ENCODE measurements at regions not wholly inside any gene's neighbourhood (a gene's known extent, or its start where the extent isn't known, plus 50 kb on each side); places are given as distances from the start of the nearest gene placed in this dataset.
A peak's percentile ranks its signal among the peaks of the same experiment; 100 is the strongest.

GRCh38 chr9:81532251-81532650, 157.1 kb downstream of the TLE1 start:
- H3K4me3 ChIP-seq, result no peak overlapping the region
- intact Hi-C loops (cut with DNase I, micrococcal nuclease), result no loop called here
- no peaks in the 10 kb centered on the region for H3K9me3 ChIP-seq
- TF ChIP-seq CTCF (IDR thresholded peaks at IDR 0.05), result no peak
- H3K36me3 ChIP-seq (ENCODE audit: low read depth), result no peaks in the 10 kb centered on the region
- ATAC-seq, result no peak
- no peak for DNase-seq
- no peaks in the 10 kb centered on the region for H3K4me1 ChIP-seq (ENCODE audit: low read depth)

GRCh38 chr9:81531511-81531910, 157.8 kb downstream of the TLE1 start:
- ATAC-seq, result no peak
- H3K36me3 ChIP-seq (ENCODE audit: low read depth), result no peaks in the 10 kb centered on the region
- TF ChIP-seq CTCF (IDR thresholded peaks at IDR 0.05), result no peak
- no peak for DNase-seq
- H3K9me3 ChIP-seq, result no peaks in the 10 kb centered on the region
- no peak overlapping the region for H3K4me3 ChIP-seq
- H3K4me1 ChIP-seq (ENCODE audit: low read depth), result no peaks in the 10 kb centered on the region
- intact Hi-C loops (cut with DNase I, micrococcal nuclease), result no loop called here

DNA sequence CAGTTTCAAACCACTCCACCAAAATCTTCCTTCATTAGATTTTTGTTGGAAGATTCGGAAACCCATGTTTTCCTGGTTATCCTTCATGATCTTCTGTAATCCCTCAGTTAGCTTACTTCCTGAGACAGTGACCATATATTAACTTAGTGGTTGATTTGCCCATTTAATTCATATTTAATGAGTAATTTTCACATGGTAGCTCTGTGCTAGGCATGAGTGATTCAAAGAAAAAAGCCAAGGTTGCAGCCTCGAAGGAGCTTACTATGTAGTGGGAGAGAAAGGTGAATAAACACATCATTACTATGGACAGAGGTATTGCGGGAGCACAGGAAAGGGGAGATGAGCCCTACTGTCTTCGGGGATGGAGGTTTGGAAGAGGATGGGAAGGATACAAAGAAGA, 158.5 kb downstream of the TLE1 start:
- Histone ChIP-seq H3K9me3 (no peaks in the 10 kb centered on the region), H3K4me1 (ENCODE audit: low read depth) (no peaks in the 10 kb centered on the region), H3K36me3 (ENCODE audit: low read depth) (no peaks in the 10 kb centered on the region), H3K4me3 (no peak overlapping the region)
- TF ChIP-seq CTCF (IDR thresholded peaks at IDR 0.05), result no peak
- DNase-seq (no peak), ATAC-seq (no peak)
- intact Hi-C loops (cut with DNase I, micrococcal nuclease), result no loop called here

- H3K36me3 ChIP-seq (ENCODE audit: low read depth), result no peaks in the 10 kb centered on the region
- peak in 1 of 3 donors; percentile 32 for DNase-seq
- H3K4me1 ChIP-seq (ENCODE audit: low read depth), result no peaks in the 10 kb centered on the region
- H3K4me3 ChIP-seq, result no peak overlapping the region
- peak; percentile 87 for ATAC-seq
- TF ChIP-seq CTCF (IDR thresholded peaks at IDR 0.05), result no peak
- intact Hi-C loops (cut with DNase I, micrococcal nuclease), result no loop called here
- no peaks in the 10 kb centered on the region for H3K9me3 ChIP-seq
Measured at GRCh38 chr9:81530310-81530810, 159.0 kb downstream of the TLE1 start.

GRCh38 chr9:81529556-81530193, 159.7 kb downstream of the TLE1 start:
- Histone ChIP-seq H3K36me3 (ENCODE audit: low read depth) (no peaks in the 10 kb centered on the region), H3K9me3 (no peaks in the 10 kb centered on the region), H3K4me1 (ENCODE audit: low read depth) (no peaks in the 10 kb centered on the region), H3K4me3 (no peak overlapping the region)
- no peak for DNase-seq
- TF ChIP-seq CTCF (IDR thresholded peaks at IDR 0.05), result no peak
- intact Hi-C loops (cut with DNase I, micrococcal nuclease), result loop anchor here in 1 of 2 donors (10.0 kb wide), 1 partner anchor 155 kb away; the partner anchor contains the start of gene TLE1
- peak; percentile 79 for ATAC-seq
